Duodenal mucosa (tissue), 2 donors: ENCODE measurements at regions not wholly inside any gene's neighbourhood (a gene's known extent, or its start where the extent isn't known, plus 50 kb on each side); places are given as distances from the start of the nearest gene placed in this dataset.

Experiments used
- H3K27ac ChIP-seq: one replicate; pipeline ENCODE4 v1.7.0; 2013; ENCODE audit warnings: low read depth, low read length
- H3K27me3 ChIP-seq, 2 donors: one replicate each; pipeline ENCODE4 v1.7.0; 2013; ENCODE audit warnings: low read length in 2 of 2, control low read depth in 1 of 2; ENCODE audit not compliant: insufficient read depth in 2 of 2, control insufficient read depth in 1 of 2
- H3K36me3 ChIP-seq, 2 donors: one replicate each; pipeline ENCODE4 v1.7.0; 2013; ENCODE audit warnings: low read length in 2 of 2, control low read depth in 1 of 2; ENCODE audit not compliant: insufficient read depth in 2 of 2, control insufficient read depth in 1 of 2
- H3K4me1 ChIP-seq, 2 donors: one replicate each; pipeline ENCODE4 v1.7.0; 2013; ENCODE audit warnings: low read length in 2 of 2, control low read depth in 1 of 2; ENCODE audit not compliant: insufficient read depth in 2 of 2, control insufficient read depth in 1 of 2
- H3K4me3 ChIP-seq, 2 donors: one replicate each; pipeline ENCODE4 v1.7.0; 2013; ENCODE audit warnings: low read length in 2 of 2, low read depth in 1 of 2
- H3K9ac ChIP-seq, 2 donors: one replicate each; pipeline ENCODE4 v1.7.0; 2013; ENCODE audit warnings: low read length in 2 of 2, low read depth in 1 of 2
- H3K9me3 ChIP-seq, 2 donors: one replicate each; pipeline ENCODE4 v1.7.0; 2013; ENCODE audit warnings: low read length in 2 of 2, control low read depth in 1 of 2; ENCODE audit not compliant: control insufficient read depth in 1 of 2

DNA sequence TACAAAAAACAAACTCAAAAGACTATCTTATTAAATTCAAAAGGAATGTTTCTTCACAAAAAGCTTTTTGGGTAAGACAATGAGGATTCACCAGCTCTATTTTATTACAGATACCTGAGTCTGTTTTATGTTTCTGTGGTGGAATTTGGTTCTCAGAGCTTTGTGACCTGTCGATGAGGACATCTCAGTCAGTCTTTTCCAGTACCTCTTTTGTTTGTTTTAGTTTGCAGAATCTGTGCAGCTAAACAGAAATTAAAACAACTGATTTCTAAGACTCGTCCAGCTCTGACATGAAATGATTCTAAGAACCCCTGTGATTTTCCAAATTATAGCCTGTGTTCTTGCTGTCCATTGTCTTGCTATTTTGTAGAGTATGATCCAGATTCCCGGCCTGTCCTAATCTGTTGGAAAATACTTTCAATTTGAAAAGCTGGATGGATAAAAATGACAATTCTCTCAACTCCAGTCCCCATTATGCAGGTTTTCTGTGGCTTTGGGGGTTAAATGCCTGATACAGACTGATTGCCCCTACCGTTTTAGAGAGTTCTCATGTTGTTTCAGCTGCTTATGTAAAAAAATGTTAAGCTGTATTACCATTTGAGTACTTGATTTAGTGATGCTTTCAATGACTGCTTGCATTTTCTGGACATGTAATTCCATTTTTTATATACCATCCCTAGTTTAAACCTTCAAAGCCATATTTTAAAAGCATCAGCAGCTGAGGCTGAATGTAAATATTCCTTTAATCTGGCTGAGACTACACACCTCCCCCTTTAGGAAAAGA, 94.2 kb upstream of the TAB2 start:
- Histone ChIP-seq H3K36me3 (no peaks in the 10 kb centered on the region), H3K9me3 (no peaks in the 10 kb centered on the region), H3K27ac (no peak overlapping the region), H3K4me1 (peaks cover 0 to 12% of the 10 kb centered on the region in 2 donors), H3K4me3 (no peak overlapping the region), H3K27me3 (no peaks in the 10 kb centered on the region), H3K9ac (no peak overlapping the region)

DNA sequence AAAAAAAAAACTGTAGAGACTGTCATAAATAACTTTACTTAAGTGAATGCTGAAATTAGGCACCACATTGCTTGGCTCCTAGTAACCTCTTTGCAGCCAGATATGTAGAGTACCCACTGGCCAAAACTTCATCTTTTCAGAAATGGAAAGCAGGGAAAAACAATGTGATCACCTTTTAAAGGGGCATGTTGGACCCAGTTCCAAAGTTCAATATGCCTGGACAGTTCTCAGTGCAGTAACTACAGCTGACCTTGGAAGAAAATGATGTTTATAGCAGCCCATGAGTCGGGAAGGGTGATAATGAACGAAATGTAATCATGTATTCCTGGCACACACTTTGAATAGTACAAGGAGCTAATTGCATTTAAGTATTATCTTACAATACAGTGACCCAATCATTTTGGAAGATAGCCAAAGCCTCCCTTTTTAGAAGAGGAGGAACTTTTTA, 93.6 kb upstream of the TAB2 start:
- no peaks in the 10 kb centered on the region for H3K36me3 ChIP-seq
- no peaks in the 10 kb centered on the region for H3K9me3 ChIP-seq
- H3K4me3 ChIP-seq: no peak overlapping the region
- H3K4me1 ChIP-seq: peaks cover 0 to 12% of the 10 kb centered on the region in 2 donors
- no peaks in the 10 kb centered on the region for H3K27me3 ChIP-seq
- no peak overlapping the region for H3K9ac ChIP-seq
- no peak overlapping the region for H3K27ac ChIP-seq

GRCh38 chr6:149224399-149224798, 93.1 kb upstream of the TAB2 start:
- H3K27ac ChIP-seq: no peak overlapping the region
- no peak overlapping the region for H3K4me3 ChIP-seq
- no peak overlapping the region for H3K9ac ChIP-seq
- H3K27me3 ChIP-seq: no peaks in the 10 kb centered on the region
- no peaks in the 10 kb centered on the region for H3K36me3 ChIP-seq
- no peaks in the 10 kb centered on the region for H3K9me3 ChIP-seq
- peaks cover 0 to 12% of the 10 kb centered on the region in 2 donors for H3K4me1 ChIP-seq

- H3K27me3 ChIP-seq: no peaks in the 10 kb centered on the region
- no peak overlapping the region for H3K27ac ChIP-seq
- no peaks in the 10 kb centered on the region for H3K36me3 ChIP-seq
- H3K9me3 ChIP-seq: no peaks in the 10 kb centered on the region
- H3K9ac ChIP-seq: no peak overlapping the region
- peaks cover 0 to 12% of the 10 kb centered on the region in 2 donors for H3K4me1 ChIP-seq
- no peak overlapping the region for H3K4me3 ChIP-seq
Measured at GRCh38 chr6:149225370-149225769, 92.1 kb upstream of the TAB2 start.

GRCh38 chr6:149225946-149226345, 91.6 kb upstream of the TAB2 start:
- H3K9ac ChIP-seq: no peak overlapping the region
- H3K36me3 ChIP-seq: no peaks in the 10 kb centered on the region
- no peak overlapping the region for H3K27ac ChIP-seq
- H3K4me3 ChIP-seq: no peak overlapping the region
- H3K9me3 ChIP-seq: no peaks in the 10 kb centered on the region
- H3K4me1 ChIP-seq: peaks cover 0 to 12% of the 10 kb centered on the region in 2 donors
- H3K27me3 ChIP-seq: no peaks in the 10 kb centered on the region

DNA sequence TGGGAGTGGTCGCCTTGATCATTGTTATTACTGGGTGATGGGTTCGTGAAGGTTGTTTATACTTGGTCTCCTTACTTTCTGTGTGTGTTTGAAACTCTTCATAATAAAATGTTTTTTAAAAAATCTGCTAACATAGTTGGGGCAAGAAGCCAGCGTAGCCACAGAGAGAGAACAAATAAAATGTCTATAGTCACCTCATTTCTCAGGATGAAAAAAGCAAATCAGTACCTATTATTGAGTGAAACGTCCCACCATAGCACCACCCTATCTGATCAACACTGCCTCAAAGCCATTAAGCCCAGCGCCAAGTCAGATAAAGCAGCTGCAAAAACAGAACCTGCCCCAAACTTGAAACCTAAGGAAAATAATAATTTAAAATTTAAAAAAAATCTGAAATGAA, 89.7 kb upstream of the TAB2 start:
- H3K36me3 ChIP-seq: no peaks in the 10 kb centered on the region
- H3K9me3 ChIP-seq: no peaks in the 10 kb centered on the region
- H3K27ac ChIP-seq: no peak overlapping the region
- no peaks in the 10 kb centered on the region for H3K27me3 ChIP-seq
- H3K4me1 ChIP-seq: peaks cover 0 to 14% of the 10 kb centered on the region in 2 donors
- no peak overlapping the region for H3K9ac ChIP-seq
- H3K4me3 ChIP-seq: no peak overlapping the region

DNA sequence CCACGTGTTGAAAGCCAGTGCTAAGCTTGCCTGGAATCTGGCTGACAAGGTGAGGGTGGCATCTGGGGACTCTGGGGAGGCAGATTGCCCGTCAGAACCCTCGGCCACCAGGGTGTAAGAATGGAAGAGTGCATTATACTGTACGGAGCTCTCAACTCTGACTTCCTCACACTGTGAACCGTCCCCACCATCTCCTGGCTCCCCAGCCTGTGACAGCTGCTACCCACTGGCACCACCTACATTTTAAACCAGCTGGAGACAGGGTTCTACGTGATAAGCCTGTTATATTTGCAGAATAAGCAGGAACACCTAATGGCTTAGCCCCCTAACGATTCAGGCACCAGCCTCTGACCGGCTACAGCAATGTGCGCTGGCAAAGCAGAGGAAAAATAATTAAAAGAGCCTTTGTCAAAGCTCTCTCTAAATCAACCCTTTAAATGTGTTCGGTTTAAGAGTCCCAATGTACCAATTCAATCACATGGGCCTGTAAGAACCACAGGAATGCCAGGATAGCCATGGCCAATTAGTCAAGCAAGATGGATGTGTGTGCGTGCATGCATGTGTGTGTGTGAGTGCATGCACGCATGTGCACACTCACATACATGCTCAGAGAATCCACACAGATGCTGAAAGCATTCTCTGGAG, 89.1 kb upstream of the TAB2 start:
- no peaks in the 10 kb centered on the region for H3K9me3 ChIP-seq
- no peak overlapping the region for H3K4me3 ChIP-seq
- H3K4me1 ChIP-seq: peaks cover 0 to 17% of the 10 kb centered on the region in 2 donors
- no peaks in the 10 kb centered on the region for H3K36me3 ChIP-seq
- no peaks in the 10 kb centered on the region for H3K27me3 ChIP-seq
- no peak overlapping the region for H3K27ac ChIP-seq
- H3K9ac ChIP-seq: no peak overlapping the region

DNA sequence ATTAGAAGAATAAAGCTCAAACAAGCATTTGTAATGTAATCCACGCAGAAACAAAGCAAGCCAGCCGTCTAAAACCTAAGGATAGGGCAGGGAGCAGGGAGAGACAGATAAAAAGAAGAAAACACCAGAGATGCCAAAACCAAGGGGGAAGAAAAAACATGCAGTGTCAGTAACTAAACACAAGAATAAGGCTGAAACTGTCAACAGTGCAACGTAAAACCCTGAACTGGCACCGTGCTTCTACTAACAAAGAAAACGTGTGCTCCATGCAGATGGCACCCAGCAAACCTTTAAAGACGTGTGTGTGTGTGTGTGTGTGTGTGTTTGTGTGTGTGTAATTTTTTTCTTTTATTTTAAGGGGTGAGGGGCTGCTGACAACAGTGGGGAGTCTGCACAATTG, 88.4 kb upstream of the TAB2 start:
- H3K9ac ChIP-seq: no peak overlapping the region
- H3K36me3 ChIP-seq: no peaks in the 10 kb centered on the region
- peaks cover under 1 to 18% of the 10 kb centered on the region in 2 donors for H3K4me1 ChIP-seq
- no peak overlapping the region for H3K27ac ChIP-seq
- no peak overlapping the region for H3K4me3 ChIP-seq
- no peaks in the 10 kb centered on the region for H3K9me3 ChIP-seq
- no peaks in the 10 kb centered on the region for H3K27me3 ChIP-seq

DNA sequence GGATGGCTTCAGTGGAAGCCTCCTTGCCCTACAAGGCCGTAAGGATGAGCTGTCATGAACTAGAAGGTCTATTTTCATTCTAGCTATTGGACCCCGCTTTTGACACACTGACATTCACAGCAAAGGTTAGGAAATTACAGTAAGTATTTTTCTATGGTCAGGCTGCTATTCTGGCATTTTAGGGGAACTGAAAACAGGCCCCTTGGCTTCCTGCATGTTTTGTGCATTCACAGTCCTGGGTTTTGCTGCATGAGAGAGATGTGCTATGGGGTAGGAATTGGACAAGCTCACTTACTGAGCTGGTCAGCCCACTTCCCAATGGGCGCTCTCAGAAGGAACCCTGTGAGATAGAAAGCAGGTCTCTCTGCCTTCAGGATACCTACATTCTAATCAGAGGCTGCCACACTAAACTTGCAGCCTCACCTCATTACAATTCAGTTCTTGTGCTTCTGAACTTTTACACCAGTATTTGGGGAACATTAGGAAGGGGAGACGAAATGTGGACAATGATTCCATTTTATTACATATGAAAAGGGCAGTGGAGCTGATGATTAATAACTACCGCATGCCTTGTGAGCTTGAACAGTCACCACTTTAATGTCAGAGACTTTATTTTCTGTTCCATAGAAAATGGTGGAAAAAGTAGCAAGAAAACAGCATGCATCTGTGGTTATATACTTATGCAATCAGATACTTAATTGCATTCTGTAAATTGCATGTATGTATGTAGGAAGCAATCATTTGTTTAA, 86.6 kb upstream of the TAB2 start:
- H3K4me1 ChIP-seq: peaks cover 6 to 17% of the 10 kb centered on the region in 2 donors
- H3K9ac ChIP-seq: no peak overlapping the region
- H3K27me3 ChIP-seq: no peaks in the 10 kb centered on the region
- no peaks in the 10 kb centered on the region for H3K36me3 ChIP-seq
- no peaks in the 10 kb centered on the region for H3K9me3 ChIP-seq
- no peak overlapping the region for H3K4me3 ChIP-seq
- no peak overlapping the region for H3K27ac ChIP-seq

- Histone ChIP-seq H3K27ac (no peak overlapping the region), H3K36me3 (no peaks in the 10 kb centered on the region), H3K27me3 (no peaks in the 10 kb centered on the region), H3K4me1 (peaks cover 6 to 17% of the 10 kb centered on the region in 2 donors), H3K4me3 (no peak overlapping the region), H3K9me3 (no peaks in the 10 kb centered on the region), H3K9ac (no peak overlapping the region)
Measured at GRCh38 chr6:149231778-149232177, 85.7 kb upstream of the TAB2 start.
